ENCODE measurements at regions not wholly inside any gene's neighbourhood (a gene's known extent, or its start where the extent isn't known, plus 50 kb on each side); places are given as distances from the start of the nearest gene placed in this dataset.

GRCh38 chr2:120574620-120575019 is 161.0 kb upstream of the GLI2 start:
- intact Hi-C loops (cut with micrococcal nuclease) = no loop called here
- H3K27ac Mint-ChIP-seq = no peak overlapping the region
- H3K4me1 Mint-ChIP-seq = no peaks in the 10 kb centered on the region
- H3K36me3 Mint-ChIP-seq (ENCODE audit: low read depth) = no peaks in the 10 kb centered on the region
- DNase-seq = no peak
- no peak overlapping the region for H3K4me3 Mint-ChIP-seq
- H3K9me3 Mint-ChIP-seq = no peaks in the 10 kb centered on the region
- H3K27me3 Mint-ChIP-seq = peaks cover 13% of the 10 kb centered on the region

- no peaks in the 10 kb centered on the region for H3K36me3 Mint-ChIP-seq (ENCODE audit: low read depth)
- H3K4me1 Mint-ChIP-seq = no peaks in the 10 kb centered on the region
- no peak overlapping the region for H3K4me3 Mint-ChIP-seq
- H3K9me3 Mint-ChIP-seq = no peaks in the 10 kb centered on the region
- no peak overlapping the region for H3K27ac Mint-ChIP-seq
- no peak for DNase-seq
- H3K27me3 Mint-ChIP-seq = peaks cover 17% of the 10 kb centered on the region
- intact Hi-C loops (cut with micrococcal nuclease) = no loop called here
Measured at GRCh38 chr2:120575966-120576365, 159.7 kb upstream of the GLI2 start.

- Mint-ChIP-seq H3K4me3 (no peak overlapping the region), H3K36me3 (ENCODE audit: low read depth) (no peaks in the 10 kb centered on the region), H3K27ac (no peak overlapping the region), H3K27me3 (peaks cover 20% of the 10 kb centered on the region), H3K4me1 (no peaks in the 10 kb centered on the region), H3K9me3 (no peaks in the 10 kb centered on the region)
- DNase-seq = no peak
- intact Hi-C loops (cut with micrococcal nuclease) = no loop called here
Measured at GRCh38 chr2:120576509-120577474, 158.9 kb upstream of the GLI2 start.

GRCh38 chr2:120577721-120578295 is 157.9 kb upstream of the GLI2 start:
- Mint-ChIP-seq H3K27me3 (peaks cover 20% of the 10 kb centered on the region), H3K4me1 (no peaks in the 10 kb centered on the region), H3K9me3 (no peaks in the 10 kb centered on the region), H3K27ac (no peak overlapping the region), H3K4me3 (no peak overlapping the region), H3K36me3 (ENCODE audit: low read depth) (no peaks in the 10 kb centered on the region)
- DNase-seq = no peak
- intact Hi-C loops (cut with micrococcal nuclease) = no loop called here

- H3K36me3 Mint-ChIP-seq (ENCODE audit: low read depth) = no peaks in the 10 kb centered on the region
- intact Hi-C loops (cut with micrococcal nuclease) = no loop called here
- DNase-seq = no peak
- no peaks in the 10 kb centered on the region for H3K9me3 Mint-ChIP-seq
- peaks cover 20% of the 10 kb centered on the region for H3K27me3 Mint-ChIP-seq
- no peak overlapping the region for H3K27ac Mint-ChIP-seq
- no peak overlapping the region for H3K4me3 Mint-ChIP-seq
- no peaks in the 10 kb centered on the region for H3K4me1 Mint-ChIP-seq
Measured at GRCh38 chr2:120578576-120579352, 156.9 kb upstream of the GLI2 start.

- Mint-ChIP-seq H3K9me3 (no peaks in the 10 kb centered on the region), H3K36me3 (ENCODE audit: low read depth) (no peaks in the 10 kb centered on the region), H3K4me3 (no peak overlapping the region), H3K27me3 (peaks cover 25% of the 10 kb centered on the region), H3K4me1 (no peaks in the 10 kb centered on the region), H3K27ac (no peak overlapping the region)
- intact Hi-C loops (cut with micrococcal nuclease) = no loop called here
- DNase-seq = no peak
Measured at GRCh38 chr2:120579916-120580685, 155.6 kb upstream of the GLI2 start.

GRCh38 chr2:120580709-120581108 is 155.0 kb upstream of the GLI2 start:
- no peaks in the 10 kb centered on the region for H3K9me3 Mint-ChIP-seq
- H3K27me3 Mint-ChIP-seq = peaks cover 29% of the 10 kb centered on the region
- intact Hi-C loops (cut with micrococcal nuclease) = no loop called here
- H3K36me3 Mint-ChIP-seq (ENCODE audit: low read depth) = no peaks in the 10 kb centered on the region
- DNase-seq = no peak
- H3K4me1 Mint-ChIP-seq = no peaks in the 10 kb centered on the region
- no peak overlapping the region for H3K4me3 Mint-ChIP-seq
- H3K27ac Mint-ChIP-seq = no peak overlapping the region

GRCh38 chr2:120583121-120583520 is 152.5 kb upstream of the GLI2 start:
- intact Hi-C loops (cut with micrococcal nuclease) = no loop called here
- Mint-ChIP-seq H3K4me1 (peaks cover 1% of the 10 kb centered on the region), H3K4me3 (no peak overlapping the region), H3K36me3 (ENCODE audit: low read depth) (peaks cover 2% of the 10 kb centered on the region), H3K9me3 (no peaks in the 10 kb centered on the region), H3K27ac (no peak overlapping the region), H3K27me3 (peaks cover 33% of the 10 kb centered on the region)
- DNase-seq = no peak

- Mint-ChIP-seq H3K4me1 (peaks cover 1% of the 10 kb centered on the region), H3K27ac (no peak overlapping the region), H3K27me3 (peaks cover 41% of the 10 kb centered on the region), H3K9me3 (no peaks in the 10 kb centered on the region), H3K36me3 (ENCODE audit: low read depth) (peaks cover 2% of the 10 kb centered on the region), H3K4me3 (no peak overlapping the region)
- DNase-seq = no peak
- intact Hi-C loops (cut with micrococcal nuclease) = no loop called here
Measured at GRCh38 chr2:120583851-120584570, 151.7 kb upstream of the GLI2 start.

- Mint-ChIP-seq H3K4me3 (peak overlapping the region; percentile 13), H3K27me3 (peaks cover 42% of the 10 kb centered on the region), H3K9me3 (no peaks in the 10 kb centered on the region), H3K27ac (no peak overlapping the region), H3K4me1 (peaks cover 1% of the 10 kb centered on the region), H3K36me3 (ENCODE audit: low read depth) (peaks cover 2% of the 10 kb centered on the region)
- intact Hi-C loops (cut with micrococcal nuclease) = no loop called here
- DNase-seq = no peak
Measured at GRCh38 chr2:120586507-120587278, 149.0 kb upstream of the GLI2 start.

- Mint-ChIP-seq H3K4me3 (no peak overlapping the region), H3K27me3 (peaks cover 42% of the 10 kb centered on the region), H3K36me3 (ENCODE audit: low read depth) (peaks cover 2% of the 10 kb centered on the region), H3K4me1 (peaks cover 1% of the 10 kb centered on the region), H3K27ac (no peak overlapping the region), H3K9me3 (no peaks in the 10 kb centered on the region)
- intact Hi-C loops (cut with micrococcal nuclease) = no loop called here
- DNase-seq = no peak
Measured at GRCh38 chr2:120587279-120587996, 148.2 kb upstream of the GLI2 start.

- H3K4me1 Mint-ChIP-seq = peaks cover 1% of the 10 kb centered on the region
- intact Hi-C loops (cut with micrococcal nuclease) = no loop called here
- peaks cover 42% of the 10 kb centered on the region for H3K27me3 Mint-ChIP-seq
- H3K27ac Mint-ChIP-seq = no peak overlapping the region
- no peaks in the 10 kb centered on the region for H3K9me3 Mint-ChIP-seq
- H3K36me3 Mint-ChIP-seq (ENCODE audit: low read depth) = peaks cover 2% of the 10 kb centered on the region
- DNase-seq = no peak
- H3K4me3 Mint-ChIP-seq = no peak overlapping the region
Measured at GRCh38 chr2:120587997-120588336, 147.7 kb upstream of the GLI2 start.

Data from activated CD4-positive, alpha-beta T cell treated with anti-CD3 and anti-CD28 coated beads, Interleukin-2, amount 10 ng/mL, durations not matched to agents 24 days and 14 days (primary cell).